HepG2 (cell line): ENCODE measurements at regions not wholly inside any gene's neighbourhood (a gene's known extent, or its start where the extent isn't known, plus 50 kb on each side); places are given as distances from the start of the nearest gene placed in this dataset.

Source experiments
- ATAC-seq: fragments of 200-7000 bp; cut with Tn5 transposase; 3 replicates; pipeline ENCODE4 v1.9.1; 2020; ENCODE audit warnings: mild to moderate bottlenecking, moderate library complexity
- BruUV-seq: library from RNA; stranded (reverse); fragments of 400-500 nt; replicated peaks from 2 replicates; lab custom pipeline; 2021; lab: Mats Ljungman, UMichigan
- CTCF ChIA-PET: fragments of 300-600 bp; formaldehyde crosslinking; extraction: SDS; loops from one replicate; lab custom pipeline; 2021; ENCODE audit warnings: low total read pairs, inconsistent platforms, low intra/inter-chr PET ratio; lab: Yijun Ruan, JAX
- POLR2A ChIA-PET: fragments of 350-600 bp; sonication (Branson Sonifier 250); formaldehyde crosslinking; loops from one replicate; lab custom pipeline; 2020; ENCODE audit warnings: antibody characterized with exemption, inconsistent platforms; lab: Yijun Ruan, JAX
- DNase-seq: peaks from one replicate; pipeline ENCODE4 v3.0.0-alpha.2; 2015; ENCODE audit warnings: low spot score
- FAIRE-seq: peaks from 3 replicates; lab custom pipeline; 2011; peaks lifted over from hg19 to GRCh38; lab: Jason Lieb, UNC
- H2AFZ ChIP-seq: one replicate; pipeline ENCODE4 v1.6.1; 2011; ENCODE audit warnings: low read length, inconsistent platforms
- H3K27ac ChIP-seq: fragments of 300-600 bp; 3 replicates; pipeline ENCODE4 v1.8.0; 2011; ENCODE audit warnings: mixed run types, mild to moderate bottlenecking, mixed read lengths, low read length, inconsistent platforms; ENCODE audit not compliant: insufficient read depth; ENCODE audit errors: extremely low read length
- H3K27me3 ChIP-seq, 2 experiments: fragments of 200-600 bp in 1 of 2; 2 replicates in 1 of 2; 3 replicates in 1 of 2; pipeline versions ENCODE4 v1.6.0 to v1.8.0; 2011; ENCODE audit warnings: low read length in 2 of 2, mild to moderate bottlenecking in 2 of 2, moderate library complexity in 2 of 2, inconsistent platforms in 1 of 2; ENCODE audit not compliant: insufficient read depth in 2 of 2, control insufficient read depth in 1 of 2
- H3K36me3 ChIP-seq, 2 experiments: fragments of 200-600 bp in 1 of 2; replicated peaks in 1 of 2; 2 replicates in 1 of 2; 3 replicates in 1 of 2; pipeline versions ENCODE4 v1.5.1 to v1.8.0; 2011; ENCODE audit warnings: low read length in 2 of 2, inconsistent platforms in 1 of 2; ENCODE audit not compliant: insufficient read depth in 2 of 2, control insufficient read depth in 1 of 2
- H3K4me1 ChIP-seq: 2 replicates; pipeline ENCODE4 v1.5.1; 2012; ENCODE audit warnings: low read length, inconsistent platforms; ENCODE audit not compliant: insufficient read depth
- H3K4me2 ChIP-seq: 2 replicates; pipeline ENCODE4 v1.6.0; 2011; ENCODE audit warnings: low read depth, low read length, inconsistent platforms
- H3K4me3 ChIP-seq, 3 experiments: fragments of 200-600 bp in 1 of 3; sonication (generic), shearing (Covaris generic) in 1 of 3; replicated peaks in 1 of 3; 2 replicates each; pipeline ENCODE4 v1.5.1; 2011 to 2016; ENCODE audit warnings: low read length in 3 of 3, inconsistent platforms in 2 of 3, low read depth in 2 of 3, mild to moderate bottlenecking in 2 of 3, control low read depth in 1 of 3, mixed read lengths in 1 of 3; ENCODE audit not compliant: insufficient read depth in 1 of 3
- H3K79me2 ChIP-seq: one replicate; pipeline ENCODE4 v1.6.1; 2011; ENCODE audit warnings: low read length, inconsistent platforms; ENCODE audit not compliant: insufficient read depth
- H3K9ac ChIP-seq: 2 replicates; pipeline ENCODE4 v1.6.0; 2011; ENCODE audit warnings: mild to moderate bottlenecking, low read depth, low read length, inconsistent platforms; ENCODE audit not compliant: insufficient read depth
- H3K9me3 ChIP-seq: 2 replicates; pipeline ENCODE4 v1.5.1; 2012; ENCODE audit warnings: mild to moderate bottlenecking, low read length
- H4K20me1 ChIP-seq: 2 replicates; pipeline ENCODE4 v1.6.0; 2011; ENCODE audit warnings: inconsistent platforms, mild to moderate bottlenecking, low read length, moderate library complexity; ENCODE audit not compliant: insufficient read depth
- ATF7 ChIP-seq, 2 experiments: fragments of 450-650 bp in 1 of 2; sonication (generic) in 1 of 2; formaldehyde crosslinking in 1 of 2; IDR thresholded peaks; 2 replicates each; pipeline versions ENCODE4 v1.4.0 to v1.6.1; 2016 to 2020; ENCODE audit warnings: antibody characterized with exemption in 1 of 2, mild to moderate bottlenecking in 1 of 2, missing genetic modification reagents in 1 of 2
- BRCA1 ChIP-seq: sonication (generic); formaldehyde crosslinking; IDR thresholded peaks from 2 replicates; pipeline ENCODE4 v1.4.0; 2020; ENCODE audit warnings: missing genetic modification reagents
- NR3C1 ChIP-seq: sonication (generic); formaldehyde crosslinking; IDR thresholded peaks from 2 replicates; pipeline ENCODE4 v1.4.0; 2020; ENCODE audit warnings: missing genetic modification reagents
- PAWR ChIP-seq: sonication (generic); formaldehyde crosslinking; IDR thresholded peaks from 2 replicates; pipeline ENCODE4 v1.4.0; 2020; ENCODE audit warnings: missing genetic modification reagents, mild to moderate bottlenecking, borderline replicate concordance
- ZNF513 ChIP-seq: sonication (generic); formaldehyde crosslinking; conservative IDR thresholded peaks from 2 replicates; pipeline ENCODE4 v1.5.0; 2020; ENCODE audit warnings: missing genetic modification reagents
- ZNF546 ChIP-seq: sonication (generic); formaldehyde crosslinking; conservative IDR thresholded peaks from 2 replicates; pipeline ENCODE4 v1.8.1; 2023; ENCODE audit warnings: mild to moderate bottlenecking, missing genetic modification reagents
- ZNF567 ChIP-seq: sonication (generic); formaldehyde crosslinking; IDR thresholded peaks from 2 replicates; pipeline ENCODE4 v1.8.1; 2023; ENCODE audit warnings: mild to moderate bottlenecking, missing genetic modification reagents, borderline replicate concordance
- ZNF589 ChIP-seq: sonication (generic); formaldehyde crosslinking; conservative IDR thresholded peaks from 2 replicates; pipeline ENCODE4 v1.8.0; 2022; ENCODE audit warnings: mild to moderate bottlenecking, moderate library complexity, missing genetic modification reagents
- in situ Hi-C: cut with HindIII; loops from 2 replicates; pipeline ENCODE4 v1.10.0; 2017; ENCODE audit warnings: low pct_unique_long_range_greater_than_20kb; ENCODE audit not compliant: extremely low pct_ligation_motif_present
- intact Hi-C: fragments of 100-400 bp; cut with micrococcal nuclease; formaldehyde crosslinking; loops from one replicate; pipeline ENCODE4 v1.10.0; 2022; ENCODE audit not compliant: unreplicated experiment
- TF ChIP-seq, protein P1 (sequence below): sonication (generic); formaldehyde crosslinking; IDR thresholded peaks from 2 replicates; pipeline ENCODE4 v1.5.1; 2020; ENCODE audit warnings: mild to moderate bottlenecking, missing genetic modification reagents, moderate library complexity
- TF ChIP-seq, protein P2 (sequence below): sonication (generic); formaldehyde crosslinking; IDR thresholded peaks from 2 replicates; pipeline ENCODE4 v1.4.0; 2020; ENCODE audit warnings: missing genetic modification reagents, mild to moderate bottlenecking, borderline replicate concordance
- TF ChIP-seq, protein P3 (sequence below): sonication (generic); formaldehyde crosslinking; conservative IDR thresholded peaks from 2 replicates; pipeline ENCODE4 v1.4.0; 2020; ENCODE audit warnings: mild to moderate bottlenecking, missing genetic modification reagents, moderate library complexity
- TF ChIP-seq, protein P4 (sequence below): IDR thresholded peaks from 2 replicates; pipeline ENCODE4 v1.6.1; 2016; ENCODE audit warnings: low read depth, control low read depth

GRCh38 chr4:103904123-103904522, 184.3 kb upstream of the TACR3 start:
- DNase-seq (no peak), ATAC-seq (no peak), FAIRE-seq (no peak)
- CTCF ChIA-PET, result no interaction called here
- intact Hi-C loops (no loop called here), in situ Hi-C loops (no loop called here)
- Histone ChIP-seq H3K36me3 (no peaks in the 10 kb centered on the region), H3K27ac (no peak overlapping the region), H3K4me2 (no peak overlapping the region), H3K9ac (no peak overlapping the region), H3K4me3 (no peak overlapping the region), H2AFZ (no peak overlapping the region), H3K9me3 (no peaks in the 10 kb centered on the region), H3K4me1 (no peaks in the 10 kb centered on the region), H4K20me1 (no peaks in the 10 kb centered on the region), H3K79me2 (no peaks in the 10 kb centered on the region), H3K27me3 (no peaks in the 10 kb centered on the region)
- BruUV-seq, result no TSS peak
- POLR2A ChIA-PET, result no interaction called here
- TF ChIP-seq ZNF513 (no peak), BRCA1 (CRISPR knock-in tag) (no peak), ZNF567 (CRISPR knock-in tag) (no peak), ZNF546 (CRISPR knock-in tag) (no peak), ZNF589 (CRISPR knock-in tag) (no peak), ATF7 (IDR thresholded peaks at IDR 0.05) (no peak), ATF7 (CRISPR knock-in tag; IDR thresholded peaks at IDR 0.05) (no peak), NR3C1 (CRISPR knock-in tag) (no peak), PAWR (CRISPR knock-in tag) (no peak)
- TF ChIP-seq, protein P1, sequence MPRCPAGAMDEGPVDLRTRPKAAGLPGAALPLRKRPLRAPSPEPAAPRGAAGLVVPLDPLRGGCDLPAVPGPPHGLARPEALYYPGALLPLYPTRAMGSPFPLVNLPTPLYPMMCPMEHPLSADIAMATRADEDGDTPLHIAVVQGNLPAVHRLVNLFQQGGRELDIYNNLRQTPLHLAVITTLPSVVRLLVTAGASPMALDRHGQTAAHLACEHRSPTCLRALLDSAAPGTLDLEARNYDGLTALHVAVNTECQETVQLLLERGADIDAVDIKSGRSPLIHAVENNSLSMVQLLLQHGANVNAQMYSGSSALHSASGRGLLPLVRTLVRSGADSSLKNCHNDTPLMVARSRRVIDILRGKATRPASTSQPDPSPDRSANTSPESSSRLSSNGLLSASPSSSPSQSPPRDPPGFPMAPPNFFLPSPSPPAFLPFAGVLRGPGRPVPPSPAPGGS (CRISPR knock-in tag), result no peak
- TF ChIP-seq, protein P2, sequence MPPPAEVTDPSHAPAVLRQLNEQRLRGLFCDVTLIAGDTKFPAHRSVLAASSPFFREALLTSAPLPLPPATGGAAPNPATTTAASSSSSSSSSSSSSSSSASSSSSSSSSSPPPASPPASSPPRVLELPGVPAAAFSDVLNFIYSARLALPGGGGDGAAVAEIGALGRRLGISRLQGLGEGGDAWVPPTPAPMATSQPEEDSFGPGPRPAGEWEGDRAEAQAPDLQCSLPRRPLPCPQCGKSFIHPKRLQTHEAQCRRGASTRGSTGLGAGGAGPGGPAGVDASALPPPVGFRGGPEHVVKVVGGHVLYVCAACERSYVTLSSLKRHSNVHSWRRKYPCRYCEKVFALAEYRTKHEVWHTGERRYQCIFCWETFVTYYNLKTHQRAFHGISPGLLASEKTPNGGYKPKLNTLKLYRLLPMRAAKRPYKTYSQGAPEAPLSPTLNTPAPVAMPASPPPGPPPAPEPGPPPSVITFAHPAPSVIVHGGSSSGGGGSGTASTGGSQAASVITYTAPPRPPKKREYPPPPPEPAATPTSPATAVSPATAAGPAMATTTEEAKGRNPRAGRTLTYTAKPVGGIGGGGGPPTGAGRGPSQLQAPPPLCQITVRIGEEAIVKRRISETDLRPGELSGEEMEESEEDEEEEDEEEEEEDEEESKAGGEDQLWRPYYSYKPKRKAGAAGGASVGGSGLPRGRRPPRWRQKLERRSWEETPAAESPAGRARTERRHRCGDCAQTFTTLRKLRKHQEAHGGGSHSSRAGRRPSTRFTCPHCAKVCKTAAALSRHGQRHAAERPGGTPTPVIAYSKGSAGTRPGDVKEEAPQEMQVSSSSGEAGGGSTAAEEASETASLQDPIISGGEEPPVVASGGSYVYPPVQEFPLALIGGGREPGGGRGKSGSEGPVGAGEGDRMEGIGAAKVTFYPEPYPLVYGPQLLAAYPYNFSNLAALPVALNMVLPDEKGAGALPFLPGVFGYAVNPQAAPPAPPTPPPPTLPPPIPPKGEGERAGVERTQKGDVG (CRISPR knock-in tag), result no peak
- TF ChIP-seq, protein P3, sequence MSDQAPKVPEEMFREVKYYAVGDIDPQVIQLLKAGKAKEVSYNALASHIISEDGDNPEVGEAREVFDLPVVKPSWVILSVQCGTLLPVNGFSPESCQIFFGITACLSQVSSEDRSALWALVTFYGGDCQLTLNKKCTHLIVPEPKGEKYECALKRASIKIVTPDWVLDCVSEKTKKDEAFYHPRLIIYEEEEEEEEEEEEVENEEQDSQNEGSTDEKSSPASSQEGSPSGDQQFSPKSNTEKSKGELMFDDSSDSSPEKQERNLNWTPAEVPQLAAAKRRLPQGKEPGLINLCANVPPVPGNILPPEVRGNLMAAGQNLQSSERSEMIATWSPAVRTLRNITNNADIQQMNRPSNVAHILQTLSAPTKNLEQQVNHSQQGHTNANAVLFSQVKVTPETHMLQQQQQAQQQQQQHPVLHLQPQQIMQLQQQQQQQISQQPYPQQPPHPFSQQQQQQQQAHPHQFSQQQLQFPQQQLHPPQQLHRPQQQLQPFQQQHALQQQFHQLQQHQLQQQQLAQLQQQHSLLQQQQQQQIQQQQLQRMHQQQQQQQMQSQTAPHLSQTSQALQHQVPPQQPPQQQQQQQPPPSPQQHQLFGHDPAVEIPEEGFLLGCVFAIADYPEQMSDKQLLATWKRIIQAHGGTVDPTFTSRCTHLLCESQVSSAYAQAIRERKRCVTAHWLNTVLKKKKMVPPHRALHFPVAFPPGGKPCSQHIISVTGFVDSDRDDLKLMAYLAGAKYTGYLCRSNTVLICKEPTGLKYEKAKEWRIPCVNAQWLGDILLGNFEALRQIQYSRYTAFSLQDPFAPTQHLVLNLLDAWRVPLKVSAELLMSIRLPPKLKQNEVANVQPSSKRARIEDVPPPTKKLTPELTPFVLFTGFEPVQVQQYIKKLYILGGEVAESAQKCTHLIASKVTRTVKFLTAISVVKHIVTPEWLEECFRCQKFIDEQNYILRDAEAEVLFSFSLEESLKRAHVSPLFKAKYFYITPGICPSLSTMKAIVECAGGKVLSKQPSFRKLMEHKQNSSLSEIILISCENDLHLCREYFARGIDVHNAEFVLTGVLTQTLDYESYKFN (CRISPR knock-in tag), result no peak
- TF ChIP-seq, protein P4, sequence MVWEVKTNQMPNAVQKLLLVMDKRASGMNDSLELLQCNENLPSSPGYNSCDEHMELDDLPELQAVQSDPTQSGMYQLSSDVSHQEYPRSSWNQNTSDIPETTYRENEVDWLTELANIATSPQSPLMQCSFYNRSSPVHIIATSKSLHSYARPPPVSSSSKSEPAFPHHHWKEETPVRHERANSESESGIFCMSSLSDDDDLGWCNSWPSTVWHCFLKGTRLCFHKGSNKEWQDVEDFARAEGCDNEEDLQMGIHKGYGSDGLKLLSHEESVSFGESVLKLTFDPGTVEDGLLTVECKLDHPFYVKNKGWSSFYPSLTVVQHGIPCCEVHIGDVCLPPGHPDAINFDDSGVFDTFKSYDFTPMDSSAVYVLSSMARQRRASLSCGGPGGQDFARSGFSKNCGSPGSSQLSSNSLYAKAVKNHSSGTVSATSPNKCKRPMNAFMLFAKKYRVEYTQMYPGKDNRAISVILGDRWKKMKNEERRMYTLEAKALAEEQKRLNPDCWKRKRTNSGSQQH (CRISPR knock-in tag), result no peak
